ENCODE measurements at regions not wholly inside any gene's neighbourhood (a gene's known extent, or its start where the extent isn't known, plus 50 kb on each side); places are given as distances from the start of the nearest gene placed in this dataset.
"Not testable (repeated sequence)": the region's sequence is repeated elsewhere in the genome, so short reads cannot be mapped to it uniquely, and the experiment has no call there.

DNA sequence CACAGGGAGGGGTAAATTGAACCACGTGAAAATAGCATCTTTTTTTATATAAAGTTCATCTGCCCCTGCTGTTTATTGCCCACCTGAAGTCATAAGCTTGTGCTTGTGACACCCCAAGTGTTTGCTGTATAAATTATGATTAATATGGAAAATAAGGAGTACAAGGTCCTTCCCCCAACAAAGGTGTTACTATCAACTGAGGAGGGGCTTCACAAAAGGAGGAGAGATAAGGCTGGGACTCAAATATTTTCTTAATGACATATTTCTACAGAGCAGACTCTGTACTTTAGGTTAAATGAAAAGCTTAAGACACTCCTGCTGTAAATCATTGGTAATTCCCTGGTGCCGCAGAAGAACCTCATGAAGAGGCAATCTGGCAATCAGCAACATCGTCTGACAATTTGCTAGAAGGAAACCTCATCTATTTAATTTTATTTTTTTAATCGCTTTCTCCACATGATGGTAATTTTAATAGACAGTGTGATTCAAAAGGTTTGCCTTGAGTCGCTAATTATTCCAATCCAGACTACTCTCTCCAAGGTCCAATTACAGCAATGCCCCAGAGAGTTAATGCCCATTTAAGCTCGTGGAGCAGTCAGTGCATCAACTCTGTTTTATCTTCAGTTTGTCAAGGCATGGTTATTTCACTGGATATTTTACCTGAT, 1432.4 kb downstream of the FAM181B start:
- no peak for DNase-seq (ENCODE audit: low read depth in 1 of 2, low spot score in 1 of 2)
- H3K4me3 ChIP-seq (replicated peaks; ENCODE audit: insufficient read depth, low read length): no peak overlapping the region
- TF ChIP-seq GABPA (IDR thresholded peaks at IDR 0.05; ENCODE audit: low read depth) (no peak), SPI1 (IDR thresholded peaks at IDR 0.05; ENCODE audit: borderline replicate concordance, low read depth) (no peak), CTCF (IDR thresholded peaks at IDR 0.05; ENCODE audit: insufficient read depth, low read length) (no peak), POLR2AphosphoS5 (IDR thresholded peaks at IDR 0.05; ENCODE audit: low read depth) (no peak)
- TF ChIP-seq, protein P1, sequence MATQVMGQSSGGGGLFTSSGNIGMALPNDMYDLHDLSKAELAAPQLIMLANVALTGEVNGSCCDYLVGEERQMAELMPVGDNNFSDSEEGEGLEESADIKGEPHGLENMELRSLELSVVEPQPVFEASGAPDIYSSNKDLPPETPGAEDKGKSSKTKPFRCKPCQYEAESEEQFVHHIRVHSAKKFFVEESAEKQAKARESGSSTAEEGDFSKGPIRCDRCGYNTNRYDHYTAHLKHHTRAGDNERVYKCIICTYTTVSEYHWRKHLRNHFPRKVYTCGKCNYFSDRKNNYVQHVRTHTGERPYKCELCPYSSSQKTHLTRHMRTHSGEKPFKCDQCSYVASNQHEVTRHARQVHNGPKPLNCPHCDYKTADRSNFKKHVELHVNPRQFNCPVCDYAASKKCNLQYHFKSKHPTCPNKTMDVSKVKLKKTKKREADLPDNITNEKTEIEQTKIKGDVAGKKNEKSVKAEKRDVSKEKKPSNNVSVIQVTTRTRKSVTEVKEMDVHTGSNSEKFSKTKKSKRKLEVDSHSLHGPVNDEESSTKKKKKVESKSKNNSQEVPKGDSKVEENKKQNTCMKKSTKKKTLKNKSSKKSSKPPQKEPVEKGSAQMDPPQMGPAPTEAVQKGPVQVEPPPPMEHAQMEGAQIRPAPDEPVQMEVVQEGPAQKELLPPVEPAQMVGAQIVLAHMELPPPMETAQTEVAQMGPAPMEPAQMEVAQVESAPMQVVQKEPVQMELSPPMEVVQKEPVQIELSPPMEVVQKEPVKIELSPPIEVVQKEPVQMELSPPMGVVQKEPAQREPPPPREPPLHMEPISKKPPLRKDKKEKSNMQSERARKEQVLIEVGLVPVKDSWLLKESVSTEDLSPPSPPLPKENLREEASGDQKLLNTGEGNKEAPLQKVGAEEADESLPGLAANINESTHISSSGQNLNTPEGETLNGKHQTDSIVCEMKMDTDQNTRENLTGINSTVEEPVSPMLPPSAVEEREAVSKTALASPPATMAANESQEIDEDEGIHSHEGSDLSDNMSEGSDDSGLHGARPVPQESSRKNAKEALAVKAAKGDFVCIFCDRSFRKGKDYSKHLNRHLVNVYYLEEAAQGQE (IDR thresholded peaks at IDR 0.05; ENCODE audit: insufficient replicate concordance, low read depth): no peak
- H3K27ac ChIP-seq (replicated peaks): no peak overlapping the region
- H3K27me3 ChIP-seq (ENCODE audit: insufficient read depth, poor library complexity, severe bottlenecking): no peaks in the 10 kb centered on the region

GRCh38 chr11:81286959-81287358, 1446.7 kb downstream of the FAM181B start:
- no peak for DNase-seq (ENCODE audit: low read depth in 1 of 2, low spot score in 1 of 2)
- no peak overlapping the region for H3K4me3 ChIP-seq (replicated peaks; ENCODE audit: insufficient read depth, low read length)
- TF ChIP-seq POLR2AphosphoS5 (IDR thresholded peaks at IDR 0.05; ENCODE audit: low read depth) (no peak), CTCF (IDR thresholded peaks at IDR 0.05; ENCODE audit: insufficient read depth, low read length) (no peak), GABPA (IDR thresholded peaks at IDR 0.05; ENCODE audit: low read depth) (no peak), SPI1 (IDR thresholded peaks at IDR 0.05; ENCODE audit: borderline replicate concordance, low read depth) (no peak)
- TF ChIP-seq, protein P1 (IDR thresholded peaks at IDR 0.05; ENCODE audit: insufficient replicate concordance, low read depth): no peak
- H3K27ac ChIP-seq (replicated peaks): no peak overlapping the region
- H3K27me3 ChIP-seq (ENCODE audit: insufficient read depth, poor library complexity, severe bottlenecking): no peaks in the 10 kb centered on the region

DNA sequence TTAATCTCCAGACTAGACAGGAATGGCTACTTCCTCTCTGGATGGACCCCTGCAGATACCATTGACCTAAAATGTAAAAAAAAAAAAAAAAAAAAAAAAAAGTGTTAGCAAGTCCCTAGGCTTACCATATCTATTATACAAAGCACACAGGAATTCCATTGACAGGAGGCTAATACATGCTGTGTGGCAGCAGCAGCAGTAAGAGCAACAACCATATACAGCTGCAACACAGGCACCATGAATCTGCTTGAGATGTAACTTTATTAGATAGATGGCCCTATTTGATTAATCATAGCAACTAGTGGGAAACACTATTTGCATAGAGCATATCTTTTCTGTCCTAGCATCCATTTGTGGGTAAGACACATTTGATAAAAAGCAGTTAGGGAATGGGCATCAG, 1447.1 kb downstream of the FAM181B start:
- no peak for TF ChIP-seq SPI1 (IDR thresholded peaks at IDR 0.05; ENCODE audit: borderline replicate concordance, low read depth)
- TF ChIP-seq POLR2AphosphoS5 (IDR thresholded peaks at IDR 0.05; ENCODE audit: low read depth): no peak
- TF ChIP-seq CTCF (IDR thresholded peaks at IDR 0.05; ENCODE audit: insufficient read depth, low read length): no peak
- TF ChIP-seq GABPA (IDR thresholded peaks at IDR 0.05; ENCODE audit: low read depth): no peak
- TF ChIP-seq, protein P1 (IDR thresholded peaks at IDR 0.05; ENCODE audit: insufficient replicate concordance, low read depth): no peak
- no peak overlapping the region for H3K27ac ChIP-seq (replicated peaks)
- no peaks in the 10 kb centered on the region for H3K27me3 ChIP-seq (ENCODE audit: insufficient read depth, poor library complexity, severe bottlenecking)

GRCh38 chr11:81280228-81280627, 1453.4 kb downstream of the FAM181B start:
- not testable (repeated sequence) for H3K27ac ChIP-seq (replicated peaks); H3K27me3 ChIP-seq (ENCODE audit: insufficient read depth, poor library complexity, severe bottlenecking); DNase-seq (ENCODE audit: low read depth in 1 of 2, low spot score in 1 of 2); H3K4me3 ChIP-seq (replicated peaks; ENCODE audit: insufficient read depth, low read length)

More for the DNA sequence above, 1447.1 kb downstream of the FAM181B start:
- no peak for DNase-seq (ENCODE audit: low read depth in 1 of 2, low spot score in 1 of 2)
- no peak overlapping the region for H3K4me3 ChIP-seq (replicated peaks; ENCODE audit: insufficient read depth, low read length)

All from HL-60 (cell line).